Retinal pigment epithelial cell (primary cell): ENCODE measurements at regions not wholly inside any gene's neighbourhood (a gene's known extent, or its start where the extent isn't known, plus 50 kb on each side); places are given as distances from the start of the nearest gene placed in this dataset.

Experiments used
- DNase-seq: peaks from one replicate; pipeline ENCODE4 v3.0.0-alpha.2; 2010; ENCODE audit warnings: low read depth
- H3K4me3 ChIP-seq: 2 replicates; pipeline ENCODE4 v1.5.1; 2011; ENCODE audit warnings: mild to moderate bottlenecking, low read length, control low read depth, moderate library complexity
- TF ChIP-seq, protein P1 (sequence below): conservative IDR thresholded peaks from 2 replicates; pipeline ENCODE4 v1.5.1; 2011; ENCODE audit warnings: low read depth, low read length, control low read depth, inconsistent platforms

GRCh38 chr9:118177241-118177640 lies 473.0 kb downstream of the TLR4 start:
- DNase-seq = no peak
- H3K4me3 ChIP-seq = no peak overlapping the region
- TF ChIP-seq, protein P1, sequence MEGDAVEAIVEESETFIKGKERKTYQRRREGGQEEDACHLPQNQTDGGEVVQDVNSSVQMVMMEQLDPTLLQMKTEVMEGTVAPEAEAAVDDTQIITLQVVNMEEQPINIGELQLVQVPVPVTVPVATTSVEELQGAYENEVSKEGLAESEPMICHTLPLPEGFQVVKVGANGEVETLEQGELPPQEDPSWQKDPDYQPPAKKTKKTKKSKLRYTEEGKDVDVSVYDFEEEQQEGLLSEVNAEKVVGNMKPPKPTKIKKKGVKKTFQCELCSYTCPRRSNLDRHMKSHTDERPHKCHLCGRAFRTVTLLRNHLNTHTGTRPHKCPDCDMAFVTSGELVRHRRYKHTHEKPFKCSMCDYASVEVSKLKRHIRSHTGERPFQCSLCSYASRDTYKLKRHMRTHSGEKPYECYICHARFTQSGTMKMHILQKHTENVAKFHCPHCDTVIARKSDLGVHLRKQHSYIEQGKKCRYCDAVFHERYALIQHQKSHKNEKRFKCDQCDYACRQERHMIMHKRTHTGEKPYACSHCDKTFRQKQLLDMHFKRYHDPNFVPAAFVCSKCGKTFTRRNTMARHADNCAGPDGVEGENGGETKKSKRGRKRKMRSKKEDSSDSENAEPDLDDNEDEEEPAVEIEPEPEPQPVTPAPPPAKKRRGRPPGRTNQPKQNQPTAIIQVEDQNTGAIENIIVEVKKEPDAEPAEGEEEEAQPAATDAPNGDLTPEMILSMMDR = no peak

GRCh38 chr9:118183576-118183975 lies 479.4 kb downstream of the TLR4 start:
- no peak overlapping the region for H3K4me3 ChIP-seq
- peak; percentile 18 for DNase-seq

GRCh38 chr9:118187408-118187807 lies 483.2 kb downstream of the TLR4 start:
- no peak for DNase-seq
- TF ChIP-seq, protein P1 = no peak
- no peak overlapping the region for H3K4me3 ChIP-seq

More at GRCh38 chr9:118183576-118183975, 479.4 kb downstream of the TLR4 start:
- TF ChIP-seq, protein P1 = no peak

- TF ChIP-seq, protein P1 = no peak
- H3K4me3 ChIP-seq = no peak overlapping the region
- no peak for DNase-seq
Observed at GRCh38 chr9:118189615-118190014, 485.4 kb downstream of the TLR4 start.

DNA sequence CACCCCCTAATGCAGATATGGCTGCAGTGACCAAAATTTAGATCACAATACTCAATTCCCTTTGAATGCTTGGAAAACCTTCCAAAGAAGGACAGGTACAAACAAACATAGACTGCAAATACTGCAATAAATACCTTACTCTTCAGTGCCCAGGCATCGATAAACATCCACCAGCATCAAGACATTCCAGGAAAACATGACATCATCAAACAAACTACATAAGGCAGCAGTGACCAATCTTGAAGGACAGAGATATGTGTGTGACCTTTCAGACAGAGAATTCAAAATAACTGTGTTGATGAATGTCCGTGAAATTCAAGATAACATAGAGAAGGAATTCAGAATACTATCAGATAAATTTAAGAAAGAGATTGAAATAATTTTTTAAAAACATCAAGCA lies 488.6 kb downstream of the TLR4 start:
- no peak for DNase-seq
- no peak overlapping the region for H3K4me3 ChIP-seq
- TF ChIP-seq, protein P1 = no peak

GRCh38 chr9:118209343-118209742 lies 505.1 kb downstream of the TLR4 start:
- H3K4me3 ChIP-seq = no peak overlapping the region
- TF ChIP-seq, protein P1 = no peak
- DNase-seq = no peak

GRCh38 chr9:118215549-118215948 lies 511.3 kb downstream of the TLR4 start:
- TF ChIP-seq, protein P1 = no peak
- no peak for DNase-seq
- H3K4me3 ChIP-seq = no peak overlapping the region
